ENCODE measurements at regions not wholly inside any gene's neighbourhood (a gene's known extent, or its start where the extent isn't known, plus 50 kb on each side); places are given as distances from the start of the nearest gene placed in this dataset.

DNA sequence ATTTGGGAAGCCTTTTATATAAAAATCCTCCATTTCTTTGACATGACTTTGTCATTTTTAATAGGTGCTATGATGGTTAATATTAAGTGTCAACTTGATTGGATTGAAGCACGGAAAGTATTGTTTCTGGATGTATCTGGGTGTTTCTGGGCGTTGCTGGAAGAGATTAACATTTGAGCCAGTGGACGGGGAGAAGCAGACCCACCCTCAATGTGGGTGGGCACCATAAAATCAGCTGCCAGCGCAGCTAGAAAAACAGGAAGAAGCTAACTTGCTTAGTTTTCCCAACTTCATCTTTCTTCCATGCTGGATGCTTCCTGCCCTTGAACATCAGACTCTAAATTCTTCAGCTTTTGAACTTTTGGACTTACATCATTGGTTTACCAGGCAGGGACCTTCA lies 1003.0 kb downstream of the SORCS3 start:
- Mint-ChIP-seq H3K9me3 (ENCODE audit: insufficient read depth) (no peaks in the 10 kb centered on the region), H3K4me3 (no peak overlapping the region), H3K27me3 (no peaks in the 10 kb centered on the region), H3K4me1 (no peaks in the 10 kb centered on the region), H3K27ac (no peak overlapping the region)
- intact Hi-C loops (cut with micrococcal nuclease), result no loop called here
- POLR2A ChIA-PET, result no interaction called here
- Histone ChIP-seq H3K9me3 (ENCODE audit: control extremely low read depth in 1 of 3, control insufficient read depth in 2 of 3, insufficient read depth in 1 of 3, low read length in 2 of 3) (no peaks in the 10 kb centered on the region), H3K79me2 (ENCODE audit: control insufficient read depth, insufficient read depth, low read length) (no peaks in the 10 kb centered on the region), H4K20me1 (ENCODE audit: control insufficient read depth, insufficient read depth, low read length, poor library complexity, severe bottlenecking) (no peaks in the 10 kb centered on the region), H3K36me3 (replicated peaks in 1 of 2; ENCODE audit: control extremely low read depth in 1 of 2, control insufficient read depth in 1 of 2, extremely low read depth in 1 of 2, insufficient read depth in 2 of 2, low read length in 1 of 2) (no peaks in the 10 kb centered on the region), H3K27me3 (replicated peaks in 1 of 4; ENCODE audit: control extremely low read depth in 1 of 4, control insufficient read depth in 3 of 4, insufficient read depth in 4 of 4, low read length in 3 of 4) (no peaks in the 10 kb centered on the region), H3K4me2 (replicated peaks; ENCODE audit: low read depth, low read length, poor library complexity, severe bottlenecking) (no peak overlapping the region), H3K4me3 (ENCODE audit: control extremely low read depth in 1 of 5, extremely low read depth in 1 of 5, insufficient read depth in 1 of 5, low read depth in 2 of 5, low read length in 4 of 5) (no peak overlapping the region), H3K27ac (ENCODE audit: low read length in 2 of 2) (no peak overlapping the region), H2AFZ (ENCODE audit: insufficient read depth, low read depth, low read length, poor library complexity, severe bottlenecking) (no peak overlapping the region), H3K4me1 (ENCODE audit: control insufficient read depth in 2 of 2, insufficient read depth in 2 of 2, low read length in 2 of 2) (no peaks in the 10 kb centered on the region), H3K9ac (ENCODE audit: low read length) (no peak overlapping the region)
- no peak for DNase-seq
- CTCF ChIA-PET, result no interaction called here
- TF ChIP-seq EZH2 (IDR thresholded peaks at IDR 0.05; ENCODE audit: borderline replicate concordance, insufficient read depth, low read depth, low read length, poor library complexity, severe bottlenecking) (no peak), CTCF (IDR thresholded peaks at IDR 0.05) (no peak)
- WGBS (ENCODE audit: insufficient coverage), result 41% methylated on average over 4 of the region's 4 CpGs
- no peak for ATAC-seq (ENCODE audit: low read depth)

DNA sequence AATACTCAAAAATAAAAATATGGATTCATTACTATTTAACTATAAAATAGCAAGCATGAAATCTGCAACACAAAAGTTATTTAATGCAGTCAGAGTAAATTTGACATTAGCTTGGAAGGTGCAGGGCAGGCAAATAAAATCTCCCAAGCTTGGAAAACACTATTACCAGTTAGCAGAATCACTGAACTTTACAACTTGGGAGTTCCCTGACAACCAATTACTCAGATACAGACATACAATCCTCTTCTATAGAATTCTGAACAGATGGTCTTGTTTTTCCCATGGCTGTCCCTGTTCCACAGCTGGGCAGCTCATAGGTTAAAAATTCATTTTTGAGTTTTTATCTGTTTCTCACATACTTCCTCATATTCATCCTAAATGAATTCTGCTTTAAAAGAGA lies 1002.6 kb downstream of the SORCS3 start:
- Histone ChIP-seq H3K27me3 (replicated peaks in 1 of 4; ENCODE audit: control extremely low read depth in 1 of 4, control insufficient read depth in 3 of 4, insufficient read depth in 4 of 4, low read length in 3 of 4) (no peaks in the 10 kb centered on the region), H3K79me2 (ENCODE audit: control insufficient read depth, insufficient read depth, low read length) (no peaks in the 10 kb centered on the region), H4K20me1 (ENCODE audit: control insufficient read depth, insufficient read depth, low read length, poor library complexity, severe bottlenecking) (no peaks in the 10 kb centered on the region), H3K4me2 (replicated peaks; ENCODE audit: low read depth, low read length, poor library complexity, severe bottlenecking) (no peak overlapping the region), H3K4me3 (ENCODE audit: control extremely low read depth in 1 of 5, extremely low read depth in 1 of 5, insufficient read depth in 1 of 5, low read depth in 2 of 5, low read length in 4 of 5) (no peak overlapping the region), H3K9ac (ENCODE audit: low read length) (no peak overlapping the region), H2AFZ (ENCODE audit: insufficient read depth, low read depth, low read length, poor library complexity, severe bottlenecking) (no peak overlapping the region), H3K9me3 (ENCODE audit: control extremely low read depth in 1 of 3, control insufficient read depth in 2 of 3, insufficient read depth in 1 of 3, low read length in 2 of 3) (no peaks in the 10 kb centered on the region), H3K4me1 (ENCODE audit: control insufficient read depth in 2 of 2, insufficient read depth in 2 of 2, low read length in 2 of 2) (no peaks in the 10 kb centered on the region), H3K36me3 (replicated peaks in 1 of 2; ENCODE audit: control extremely low read depth in 1 of 2, control insufficient read depth in 1 of 2, extremely low read depth in 1 of 2, insufficient read depth in 2 of 2, low read length in 1 of 2) (no peaks in the 10 kb centered on the region), H3K27ac (ENCODE audit: low read length in 2 of 2) (no peak overlapping the region)
- no peaks in the 10 kb centered on the region for H3K27me3 Mint-ChIP-seq
- TF ChIP-seq CTCF (IDR thresholded peaks at IDR 0.05) (no peak), EZH2 (IDR thresholded peaks at IDR 0.05; ENCODE audit: borderline replicate concordance, insufficient read depth, low read depth, low read length, poor library complexity, severe bottlenecking) (no peak)
- intact Hi-C loops (cut with micrococcal nuclease), result no loop called here
- no peak overlapping the region for H3K4me3 Mint-ChIP-seq
- H3K4me1 Mint-ChIP-seq, result no peaks in the 10 kb centered on the region
- ChIA-PET CTCF (no interaction called here), POLR2A (no interaction called here)
- no peak for DNase-seq
- H3K27ac Mint-ChIP-seq, result no peak overlapping the region
- H3K9me3 Mint-ChIP-seq (ENCODE audit: insufficient read depth), result no peaks in the 10 kb centered on the region
- ATAC-seq (ENCODE audit: low read depth), result no peak

All from B cell (primary cell).